ENCODE measurements at regions not wholly inside any gene's neighbourhood (a gene's known extent, or its start where the extent isn't known, plus 50 kb on each side); places are given as distances from the start of the nearest gene placed in this dataset.

GRCh38 chr20:12679447-12679846, 329.3 kb upstream of the SPTLC3 start:
- ATAC-seq (no peak), FAIRE-seq (no peak), DNase-seq (ENCODE audit: extremely low read depth in 1 of 4, low spot score in 3 of 4) (no peak)
- Histone ChIP-seq H3K9me1 (ENCODE audit: control insufficient read depth, insufficient read depth, low read length) (no peaks in the 10 kb centered on the region), H4K20me1 (replicated peaks; ENCODE audit: control insufficient read depth, insufficient read depth, low read length) (no peaks in the 10 kb centered on the region), H3K9ac (ENCODE audit: insufficient read depth in 1 of 2, low read depth in 2 of 2, low read length in 2 of 2) (no peak overlapping the region), H3K79me2 (ENCODE audit: control insufficient read depth, insufficient read depth, low read length) (no peaks in the 10 kb centered on the region), H3K27me3 (ENCODE audit: control insufficient read depth in 2 of 2, insufficient read depth in 2 of 2, low read length in 2 of 2) (no peaks in the 10 kb centered on the region), H2AFZ (ENCODE audit: low read depth, low read length) (no peak overlapping the region), H3K36me3 (ENCODE audit: control insufficient read depth, insufficient read depth, low read length) (no peaks in the 10 kb centered on the region), H3K4me3 (no peak overlapping the region), H3K27ac (ENCODE audit: extremely low read depth, low read depth, low read length) (no peak overlapping the region), H3K4me1 (replicated peaks in 1 of 2; ENCODE audit: control insufficient read depth in 2 of 2, insufficient read depth in 2 of 2, low read length in 2 of 2) (no peaks in the 10 kb centered on the region), H3K9me3 (replicated peaks; ENCODE audit: control insufficient read depth, insufficient read depth, low read depth, low read length) (no peaks in the 10 kb centered on the region), H3K4me2 (ENCODE audit: insufficient read depth, low read length) (no peak overlapping the region)
- intact Hi-C loops (cut with micrococcal nuclease) (no loop called here), in situ Hi-C loops (cut with MboI) (no loop called here)
- ChIA-PET POLR2A (no interaction called here), CTCF (ENCODE audit: low intra/inter-chr PET ratio) (no interaction called here)
- TF ChIP-seq TGIF2 (CRISPR knock-in tag; IDR thresholded peaks at IDR 0.05), result no peak
- TF ChIP-seq POLR2G (IDR thresholded peaks at IDR 0.05; ENCODE audit: low read depth, low read length), result no peak
- TF ChIP-seq TARDBP (IDR thresholded peaks at IDR 0.05), result no peak
- TF ChIP-seq KDM4B (IDR thresholded peaks at IDR 0.05; ENCODE audit: borderline replicate concordance in 2 of 2, low read depth in 1 of 2), result no peak
- no TSS peak for BruUV-seq (replicated peaks)
- WGBS (ENCODE audit: insufficient coverage, low coverage, missing lambda C conversion rate), result 0% methylated on average over 1 of the region's 1 CpG

GRCh38 chr20:12682613-12683012, 326.2 kb upstream of the SPTLC3 start:
- H3K4me3 ChIP-seq, result no peak overlapping the region

More at GRCh38 chr20:12682613-12683012, 326.2 kb upstream of the SPTLC3 start:
- DNase-seq (ENCODE audit: extremely low read depth in 1 of 4, low spot score in 3 of 4), result no peak
- no peaks in the 10 kb centered on the region for H3K9me3 ChIP-seq (replicated peaks; ENCODE audit: control insufficient read depth, insufficient read depth, low read depth, low read length)
- no peak overlapping the region for H3K9ac ChIP-seq (ENCODE audit: insufficient read depth in 1 of 2, low read depth in 2 of 2, low read length in 2 of 2)
- no peak overlapping the region for H3K4me2 ChIP-seq (ENCODE audit: insufficient read depth, low read length)
- no peak for FAIRE-seq
- H3K79me2 ChIP-seq (ENCODE audit: control insufficient read depth, insufficient read depth, low read length), result no peaks in the 10 kb centered on the region
- no peaks in the 10 kb centered on the region for H3K36me3 ChIP-seq (ENCODE audit: control insufficient read depth, insufficient read depth, low read length)
- no peak overlapping the region for H3K27ac ChIP-seq (ENCODE audit: extremely low read depth, low read depth, low read length)
- TF ChIP-seq ETV5 (CRISPR knock-in tag; IDR thresholded peaks at IDR 0.05; ENCODE audit: low read depth), result no peak
- in situ Hi-C loops (cut with MboI), result no loop called here
- ChIA-PET CTCF (ENCODE audit: low intra/inter-chr PET ratio) (no interaction called here), POLR2A (no interaction called here)
- H3K9me1 ChIP-seq (ENCODE audit: control insufficient read depth, insufficient read depth, low read length), result no peaks in the 10 kb centered on the region
- no peaks in the 10 kb centered on the region for H3K4me1 ChIP-seq (replicated peaks in 1 of 2; ENCODE audit: control insufficient read depth in 2 of 2, insufficient read depth in 2 of 2, low read length in 2 of 2)
- no peak overlapping the region for H2AFZ ChIP-seq (ENCODE audit: low read depth, low read length)
- intact Hi-C loops (cut with micrococcal nuclease), result no loop called here
- BruUV-seq (replicated peaks), result no TSS peak
- H4K20me1 ChIP-seq (replicated peaks; ENCODE audit: control insufficient read depth, insufficient read depth, low read length), result no peaks in the 10 kb centered on the region
- H3K27me3 ChIP-seq (ENCODE audit: control insufficient read depth in 2 of 2, insufficient read depth in 2 of 2, low read length in 2 of 2), result no peaks in the 10 kb centered on the region
- ATAC-seq, result no peak
